Suprapubic skin (tissue), 4 donors: ENCODE measurements at regions not wholly inside any gene's neighbourhood (a gene's known extent, or its start where the extent isn't known, plus 50 kb on each side); places are given as distances from the start of the nearest gene placed in this dataset.
"Not testable (repeated sequence)": the region's sequence is repeated elsewhere in the genome, so short reads cannot be mapped to it uniquely, and the experiment has no call there.

Experiments used
- DNase-seq, 2 donors: peaks; one replicate each; pipeline ENCODE4 v3.0.0-alpha.2; 2019; ENCODE audit warnings: low spot score in 2 of 2
- H3K27ac ChIP-seq: fragments of 200-600 bp; sonication (generic); one replicate; pipeline ENCODE4 v1.5.1; 2019
- H3K27me3 ChIP-seq: fragments of 200-600 bp; sonication (generic); one replicate; pipeline ENCODE4 v1.5.1; 2019
- H3K36me3 ChIP-seq: fragments of 200-600 bp; sonication (generic); one replicate; pipeline ENCODE4 v1.5.1; 2019
- H3K4me1 ChIP-seq: fragments of 200-600 bp; sonication (generic); one replicate; pipeline ENCODE4 v1.5.1; 2019
- H3K4me3 ChIP-seq: fragments of 200-600 bp; sonication (generic); one replicate; pipeline ENCODE4 v1.5.1; 2019; ENCODE audit warnings: mild to moderate bottlenecking
- H3K9me3 ChIP-seq: fragments of 200-600 bp; sonication (generic); one replicate; pipeline ENCODE4 v1.5.1; 2019
- EP300 ChIP-seq: sonication (generic); formaldehyde crosslinking; IDR thresholded peaks from one replicate; pipeline ENCODE4 v1.6.1; 2017; ENCODE audit warnings: antibody characterized with exemption
- POLR2A ChIP-seq, 2 donors: fragments of 450-650 bp; IDR thresholded peaks; one replicate each; pipeline ENCODE4 v1.6.1; 2017; ENCODE audit warnings: antibody characterized with exemption in 2 of 2, mild to moderate bottlenecking in 2 of 2, moderate library complexity in 2 of 2
- POLR2AphosphoS5 ChIP-seq, 3 donors: sonication (generic); formaldehyde crosslinking; IDR thresholded peaks; one replicate each; pipeline ENCODE4 v1.6.1; 2017; ENCODE audit warnings: antibody characterized with exemption in 3 of 3
- WGBS: methylation state at CpG from one replicate; pipeline ENCODE4 v1.1.5; 2018; 5-methylcytosine and 5-hydroxymethylcytosine counted together
- TF ChIP-seq, protein P1 (sequence below), 2 donors: fragments of 200-600 bp in 1 of 2; fragments of 450-650 bp in 1 of 2; sonication (generic) in 1 of 2; IDR thresholded peaks; one replicate each; pipeline ENCODE4 v1.5.1; 2016 to 2019; ENCODE audit warnings: antibody characterized with exemption in 2 of 2, mild to moderate bottlenecking in 1 of 2, moderate library complexity in 1 of 2

DNA sequence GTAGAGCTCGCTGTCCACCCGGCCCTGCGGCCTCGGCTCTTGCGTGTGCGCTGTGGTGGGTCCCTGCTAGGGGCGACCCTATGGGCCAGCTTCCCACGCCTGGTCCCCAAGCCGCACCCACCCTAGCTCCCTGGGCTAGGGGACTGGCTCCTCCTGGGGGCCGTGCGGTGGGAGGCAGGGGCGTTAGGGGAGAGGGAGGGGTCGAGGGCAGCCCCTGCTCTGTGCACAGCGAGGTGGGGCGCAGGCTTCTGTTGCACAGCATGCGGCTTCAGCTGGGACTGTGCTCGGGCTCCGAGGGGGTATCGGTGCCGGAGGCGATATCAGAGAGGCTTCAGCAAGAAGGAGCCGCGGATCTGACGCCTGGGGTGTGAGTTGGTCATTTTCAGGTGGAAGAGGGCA is 86.1 kb downstream of the ALG10 start:
- Histone ChIP-seq H3K4me3 (peak overlapping the region; percentile 13), H3K36me3 (no peaks in the 10 kb centered on the region), H3K9me3 (no peaks in the 10 kb centered on the region), H3K4me1 (no peaks in the 10 kb centered on the region), H3K27ac (no peak overlapping the region), H3K27me3 (peaks cover 13% of the 10 kb centered on the region)
- no peak for DNase-seq
- WGBS, result 46% methylated on average over 13 of the region's 24 CpGs
- TF ChIP-seq EP300 (no peak), POLR2AphosphoS5 (IDR thresholded peaks at IDR 0.05) (no peak), POLR2A (IDR thresholded peaks at IDR 0.05) (no peak)
- TF ChIP-seq, protein P1, sequence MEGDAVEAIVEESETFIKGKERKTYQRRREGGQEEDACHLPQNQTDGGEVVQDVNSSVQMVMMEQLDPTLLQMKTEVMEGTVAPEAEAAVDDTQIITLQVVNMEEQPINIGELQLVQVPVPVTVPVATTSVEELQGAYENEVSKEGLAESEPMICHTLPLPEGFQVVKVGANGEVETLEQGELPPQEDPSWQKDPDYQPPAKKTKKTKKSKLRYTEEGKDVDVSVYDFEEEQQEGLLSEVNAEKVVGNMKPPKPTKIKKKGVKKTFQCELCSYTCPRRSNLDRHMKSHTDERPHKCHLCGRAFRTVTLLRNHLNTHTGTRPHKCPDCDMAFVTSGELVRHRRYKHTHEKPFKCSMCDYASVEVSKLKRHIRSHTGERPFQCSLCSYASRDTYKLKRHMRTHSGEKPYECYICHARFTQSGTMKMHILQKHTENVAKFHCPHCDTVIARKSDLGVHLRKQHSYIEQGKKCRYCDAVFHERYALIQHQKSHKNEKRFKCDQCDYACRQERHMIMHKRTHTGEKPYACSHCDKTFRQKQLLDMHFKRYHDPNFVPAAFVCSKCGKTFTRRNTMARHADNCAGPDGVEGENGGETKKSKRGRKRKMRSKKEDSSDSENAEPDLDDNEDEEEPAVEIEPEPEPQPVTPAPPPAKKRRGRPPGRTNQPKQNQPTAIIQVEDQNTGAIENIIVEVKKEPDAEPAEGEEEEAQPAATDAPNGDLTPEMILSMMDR (IDR thresholded peaks at IDR 0.05), result no peak

DNA sequence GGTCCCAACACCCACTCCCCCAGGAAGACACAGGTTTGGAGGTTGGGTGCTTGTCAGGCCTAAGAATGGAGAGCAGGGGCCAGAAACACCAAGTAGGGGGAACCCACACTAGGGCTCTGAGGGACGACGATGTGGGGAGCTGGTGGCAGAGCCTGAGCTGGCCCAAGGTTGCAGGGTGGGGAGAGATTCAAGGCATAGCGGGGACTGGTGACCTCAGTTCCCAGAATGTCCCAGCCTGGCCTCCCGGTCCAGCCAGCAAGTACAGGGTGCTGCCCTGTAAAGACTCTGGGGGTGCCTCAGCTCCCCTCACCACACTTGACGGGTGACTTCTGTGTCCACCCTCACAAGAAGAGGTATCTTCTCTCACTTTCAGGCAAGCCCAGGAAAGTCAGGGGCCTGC is 86.7 kb downstream of the ALG10 start:
- DNase-seq, result no peak
- H3K9me3 ChIP-seq, result no peaks in the 10 kb centered on the region
- peaks cover 13% of the 10 kb centered on the region for H3K27me3 ChIP-seq
- TF ChIP-seq POLR2A (IDR thresholded peaks at IDR 0.05) (no peak), EP300 (no peak), POLR2AphosphoS5 (IDR thresholded peaks at IDR 0.05) (no peak)
- TF ChIP-seq, protein P1 (IDR thresholded peaks at IDR 0.05), result no peak
- H3K27ac ChIP-seq, result no peak overlapping the region
- no peaks in the 10 kb centered on the region for H3K36me3 ChIP-seq
- 85% methylated on average over 4 of the region's 5 CpGs for WGBS
- no peak overlapping the region for H3K4me3 ChIP-seq
- H3K4me1 ChIP-seq, result no peaks in the 10 kb centered on the region

DNA sequence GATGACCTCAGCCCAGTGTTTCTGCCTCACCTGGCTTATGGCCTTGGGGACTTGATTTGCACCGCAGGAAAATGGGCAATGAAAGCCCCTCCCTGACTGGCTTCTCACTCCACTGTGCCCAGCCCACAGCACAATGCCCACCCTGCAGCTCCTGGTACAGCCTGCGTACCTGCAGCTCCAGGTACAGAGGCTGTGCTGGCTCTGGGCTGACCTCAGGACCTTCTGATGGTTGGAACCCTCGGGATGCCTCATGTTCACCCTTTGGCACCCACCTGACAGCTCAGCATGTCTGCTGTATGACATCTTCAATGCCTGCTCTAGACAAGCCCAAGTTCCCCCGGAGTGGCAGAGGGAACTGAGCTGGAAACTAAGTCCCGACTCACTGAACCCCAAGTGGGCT is 87.1 kb downstream of the ALG10 start:
- Histone ChIP-seq H3K27me3 (peaks cover 13% of the 10 kb centered on the region), H3K36me3 (no peaks in the 10 kb centered on the region), H3K4me1 (no peaks in the 10 kb centered on the region), H3K4me3 (no peak overlapping the region), H3K27ac (no peak overlapping the region), H3K9me3 (no peaks in the 10 kb centered on the region)
- WGBS, result 91% methylated on average over 5 of the region's 5 CpGs
- TF ChIP-seq POLR2A (IDR thresholded peaks at IDR 0.05) (no peak), POLR2AphosphoS5 (IDR thresholded peaks at IDR 0.05) (no peak), EP300 (no peak)
- TF ChIP-seq, protein P1 (IDR thresholded peaks at IDR 0.05), result no peak
- DNase-seq, result no peak

DNA sequence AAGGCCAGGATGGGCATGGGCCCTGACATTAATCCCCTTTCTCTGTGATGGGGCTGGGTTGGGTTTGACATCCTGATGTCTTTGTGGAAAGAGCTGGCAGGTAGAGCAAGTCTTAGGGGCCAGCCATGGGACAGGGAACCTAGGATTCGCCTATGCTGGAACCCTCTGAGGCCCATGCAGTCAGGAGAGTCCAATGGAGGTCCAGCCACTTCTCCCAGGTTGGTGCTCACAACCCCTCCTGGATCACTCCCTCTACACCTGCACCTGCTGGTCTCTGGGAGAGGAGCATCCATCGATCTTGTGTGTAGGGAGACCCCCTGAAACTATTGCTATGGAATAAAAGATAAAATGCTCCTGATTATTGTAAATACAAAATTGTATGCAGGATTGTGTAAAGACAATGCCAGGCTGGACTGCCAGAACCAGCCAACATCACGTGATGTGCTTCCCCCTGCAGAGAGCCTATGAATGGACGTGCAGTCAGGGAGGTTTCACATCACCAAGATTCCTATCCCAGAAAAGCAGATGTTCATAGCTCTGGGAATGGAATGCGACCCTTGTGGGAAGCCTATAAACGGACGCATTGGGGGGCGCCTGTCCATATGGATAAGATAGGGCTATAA is 87.7 kb downstream of the ALG10 start:
- H3K27ac ChIP-seq, DNase-seq, H3K9me3 ChIP-seq, H3K36me3 ChIP-seq, H3K4me3 ChIP-seq, H3K4me1 ChIP-seq: not testable (repeated sequence)
- H3K27me3 ChIP-seq, result peaks cover 13% of the 10 kb centered on the region
- 75% methylated on average over 8 of the region's 8 CpGs for WGBS

DNA sequence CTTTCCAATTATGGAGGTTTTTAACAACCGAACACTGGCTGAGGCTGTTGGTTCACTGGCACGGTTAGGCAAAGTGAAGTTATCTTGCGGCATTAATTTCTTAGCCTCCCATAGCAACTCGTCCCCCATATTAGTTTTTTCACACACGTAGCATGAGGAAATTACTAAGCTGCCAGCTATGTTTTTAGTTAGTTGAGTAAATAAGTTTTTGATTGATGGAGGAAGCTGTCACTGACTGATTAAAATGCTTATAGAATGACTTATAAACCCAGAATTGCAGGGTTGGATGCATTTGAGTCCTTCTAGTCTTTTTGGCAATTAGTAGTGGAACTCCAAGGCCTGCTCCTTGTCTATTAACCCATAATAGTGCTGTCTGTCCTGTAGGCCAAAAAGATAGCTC is 97.1 kb downstream of the ALG10 start:
- H3K27me3 ChIP-seq, result no peaks in the 10 kb centered on the region
- H3K36me3 ChIP-seq, result no peaks in the 10 kb centered on the region
- H3K4me1 ChIP-seq, result no peaks in the 10 kb centered on the region
- H3K9me3 ChIP-seq, result no peaks in the 10 kb centered on the region
- DNase-seq, result no peak
- no peak for TF ChIP-seq EP300
- TF ChIP-seq POLR2A (IDR thresholded peaks at IDR 0.05), result no peak
- no peak for TF ChIP-seq POLR2AphosphoS5 (IDR thresholded peaks at IDR 0.05)
- TF ChIP-seq, protein P1 (IDR thresholded peaks at IDR 0.05), result no peak
- WGBS, result 87% methylated on average over 5 of the region's 5 CpGs
- H3K4me3 ChIP-seq, result no peak overlapping the region
- H3K27ac ChIP-seq, result no peak overlapping the region

DNA sequence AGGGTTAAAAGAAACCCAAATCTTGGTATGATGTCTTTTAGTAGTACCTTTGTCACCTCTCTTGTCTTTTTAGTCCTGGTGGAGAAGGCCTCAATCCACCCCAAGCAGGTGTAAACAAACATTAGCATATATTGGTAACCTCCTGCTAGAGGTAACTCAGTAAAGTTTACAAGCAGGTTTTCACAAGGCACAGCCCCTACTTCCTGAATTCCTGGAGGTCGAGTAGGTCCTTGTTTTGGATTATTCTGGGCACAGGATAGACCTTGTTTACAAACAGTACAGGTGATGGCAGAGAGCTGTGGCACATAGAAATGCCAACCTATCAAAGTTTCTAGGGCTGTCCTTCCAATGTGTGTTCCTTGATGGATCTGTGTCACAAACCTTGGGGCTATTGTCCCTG is 99.1 kb downstream of the ALG10 start:
- no peak for TF ChIP-seq POLR2AphosphoS5 (IDR thresholded peaks at IDR 0.05)
- no peak for TF ChIP-seq POLR2A (IDR thresholded peaks at IDR 0.05)
- no peak for TF ChIP-seq EP300
- TF ChIP-seq, protein P1 (IDR thresholded peaks at IDR 0.05), result no peak
- Histone ChIP-seq H3K9me3 (no peaks in the 10 kb centered on the region), H3K4me3 (no peak overlapping the region), H3K4me1 (no peaks in the 10 kb centered on the region), H3K27me3 (no peaks in the 10 kb centered on the region), H3K36me3 (no peaks in the 10 kb centered on the region), H3K27ac (no peak overlapping the region)
- DNase-seq, result no peak
- 35% methylated on average over 1 of the region's 1 CpG for WGBS
